ENCODE measurements at regions not wholly inside any gene's neighbourhood (a gene's known extent, or its start where the extent isn't known, plus 50 kb on each side); places are given as distances from the start of the nearest gene placed in this dataset.

GRCh38 chr3:105085506-105085905 is 281.2 kb upstream of the ALCAM start:
- TF ChIP-seq, protein P1, sequence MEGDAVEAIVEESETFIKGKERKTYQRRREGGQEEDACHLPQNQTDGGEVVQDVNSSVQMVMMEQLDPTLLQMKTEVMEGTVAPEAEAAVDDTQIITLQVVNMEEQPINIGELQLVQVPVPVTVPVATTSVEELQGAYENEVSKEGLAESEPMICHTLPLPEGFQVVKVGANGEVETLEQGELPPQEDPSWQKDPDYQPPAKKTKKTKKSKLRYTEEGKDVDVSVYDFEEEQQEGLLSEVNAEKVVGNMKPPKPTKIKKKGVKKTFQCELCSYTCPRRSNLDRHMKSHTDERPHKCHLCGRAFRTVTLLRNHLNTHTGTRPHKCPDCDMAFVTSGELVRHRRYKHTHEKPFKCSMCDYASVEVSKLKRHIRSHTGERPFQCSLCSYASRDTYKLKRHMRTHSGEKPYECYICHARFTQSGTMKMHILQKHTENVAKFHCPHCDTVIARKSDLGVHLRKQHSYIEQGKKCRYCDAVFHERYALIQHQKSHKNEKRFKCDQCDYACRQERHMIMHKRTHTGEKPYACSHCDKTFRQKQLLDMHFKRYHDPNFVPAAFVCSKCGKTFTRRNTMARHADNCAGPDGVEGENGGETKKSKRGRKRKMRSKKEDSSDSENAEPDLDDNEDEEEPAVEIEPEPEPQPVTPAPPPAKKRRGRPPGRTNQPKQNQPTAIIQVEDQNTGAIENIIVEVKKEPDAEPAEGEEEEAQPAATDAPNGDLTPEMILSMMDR (IDR thresholded peaks at IDR 0.05): no peak
- TF ChIP-seq POLR2AphosphoS5 (IDR thresholded peaks at IDR 0.05; ENCODE audit: insufficient read depth in 1 of 2, low read depth in 1 of 2): no peak
